Sigmoid colon (tissue), 6 donors: ENCODE measurements at regions not wholly inside any gene's neighbourhood (a gene's known extent, or its start where the extent isn't known, plus 50 kb on each side); places are given as distances from the start of the nearest gene placed in this dataset.

Experiments
- DNase-seq: peaks from one replicate; pipeline ENCODE4 v3.0.0-alpha.2; 2019
- H3K27ac ChIP-seq, 4 donors: fragments of 200-600 bp; sonication (generic); one replicate each; pipeline ENCODE4 v1.5.1; 2016 to 2019; ENCODE audit warnings: mild to moderate bottlenecking in 1 of 4
- H3K27me3 ChIP-seq, 3 donors: fragments of 200-600 bp; sonication (generic); one replicate each; pipeline ENCODE4 v1.5.1; 2019; ENCODE audit warnings: mild to moderate bottlenecking in 1 of 3
- H3K36me3 ChIP-seq, 4 donors: fragments of 200-600 bp; sonication (generic); one replicate each; pipeline ENCODE4 v1.5.1; 2016 to 2019
- H3K4me1 ChIP-seq, 4 donors: fragments of 200-600 bp; sonication (generic); one replicate each; pipeline ENCODE4 v1.5.1; 2017 to 2019
- H3K4me3 ChIP-seq, 4 donors: fragments of 200-600 bp; sonication (generic); one replicate each; pipeline ENCODE4 v1.5.1; 2017 to 2019; ENCODE audit warnings: mild to moderate bottlenecking in 2 of 4, moderate library complexity in 1 of 4
- H3K9me3 ChIP-seq, 4 donors: fragments of 200-600 bp in 3 of 4; sonication (generic) in 3 of 4; one replicate each; pipeline versions ENCODE4 v1.5.1 to v1.6.1; 2013 to 2019
- EP300 ChIP-seq, 4 donors: sonication (generic); formaldehyde crosslinking; IDR thresholded peaks; one replicate each; pipeline ENCODE4 v1.6.1; 2017; ENCODE audit warnings: antibody characterized with exemption in 4 of 4
- POLR2A ChIP-seq, 2 donors: fragments of 450-650 bp; IDR thresholded peaks; one replicate each; pipeline ENCODE4 v1.6.1; 2016; ENCODE audit warnings: antibody characterized with exemption in 2 of 2, mild to moderate bottlenecking in 2 of 2, moderate library complexity in 2 of 2
- POLR2AphosphoS5 ChIP-seq, 4 donors: sonication (generic); formaldehyde crosslinking; IDR thresholded peaks; one replicate each; pipeline ENCODE4 v1.6.1; 2017; ENCODE audit warnings: antibody characterized with exemption in 4 of 4
- WGBS, 2 donors: extraction: QIAGEN DNeasy Blood & Tissue Kit; methylation state at CpG; one replicate each; pipeline ENCODE4 v1.1.7; 2013; 5-methylcytosine and 5-hydroxymethylcytosine counted together
- intact Hi-C: fragments of 100-400 bp; cut with DNase I; formaldehyde crosslinking; loops from one replicate; pipeline ENCODE4 v1.15.1; 2023
- TF ChIP-seq, protein P1 (sequence below), 4 experiments: fragments of 450-650 bp in 3 of 4; fragments of 200-600 bp in 1 of 4; IDR thresholded peaks; one replicate each; pipeline ENCODE4 v1.5.1; 2016 to 2019; ENCODE audit warnings: antibody characterized with exemption in 4 of 4, mild to moderate bottlenecking in 3 of 4, moderate library complexity in 2 of 4
- donor health status: healthy with polysubstance abuse.
- donor health status: healthy.

DNA sequence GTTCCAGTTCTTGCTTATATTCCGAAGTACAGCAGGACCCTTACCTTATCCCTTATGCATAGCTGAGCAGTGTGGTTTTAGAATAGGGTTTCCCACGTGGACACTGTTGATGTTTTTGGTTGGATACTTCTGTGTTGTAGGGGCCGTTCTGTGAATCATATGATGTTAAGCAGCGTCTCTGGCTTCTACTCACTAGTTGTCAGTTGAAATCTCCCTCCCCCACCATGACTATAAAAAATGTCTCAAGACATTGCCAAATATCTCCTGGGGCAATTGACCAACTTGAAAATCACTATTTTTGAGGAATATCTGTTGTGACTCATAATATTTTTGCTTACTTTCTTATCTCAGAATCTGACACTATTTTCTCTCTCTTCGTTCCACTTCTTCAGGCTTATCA lies 713.7 kb downstream of the TSN start:
- TF ChIP-seq, protein P1, sequence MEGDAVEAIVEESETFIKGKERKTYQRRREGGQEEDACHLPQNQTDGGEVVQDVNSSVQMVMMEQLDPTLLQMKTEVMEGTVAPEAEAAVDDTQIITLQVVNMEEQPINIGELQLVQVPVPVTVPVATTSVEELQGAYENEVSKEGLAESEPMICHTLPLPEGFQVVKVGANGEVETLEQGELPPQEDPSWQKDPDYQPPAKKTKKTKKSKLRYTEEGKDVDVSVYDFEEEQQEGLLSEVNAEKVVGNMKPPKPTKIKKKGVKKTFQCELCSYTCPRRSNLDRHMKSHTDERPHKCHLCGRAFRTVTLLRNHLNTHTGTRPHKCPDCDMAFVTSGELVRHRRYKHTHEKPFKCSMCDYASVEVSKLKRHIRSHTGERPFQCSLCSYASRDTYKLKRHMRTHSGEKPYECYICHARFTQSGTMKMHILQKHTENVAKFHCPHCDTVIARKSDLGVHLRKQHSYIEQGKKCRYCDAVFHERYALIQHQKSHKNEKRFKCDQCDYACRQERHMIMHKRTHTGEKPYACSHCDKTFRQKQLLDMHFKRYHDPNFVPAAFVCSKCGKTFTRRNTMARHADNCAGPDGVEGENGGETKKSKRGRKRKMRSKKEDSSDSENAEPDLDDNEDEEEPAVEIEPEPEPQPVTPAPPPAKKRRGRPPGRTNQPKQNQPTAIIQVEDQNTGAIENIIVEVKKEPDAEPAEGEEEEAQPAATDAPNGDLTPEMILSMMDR (IDR thresholded peaks at IDR 0.05) = no peak
- TF ChIP-seq POLR2AphosphoS5 (IDR thresholded peaks at IDR 0.05) (no peak), POLR2A (IDR thresholded peaks at IDR 0.05) (no peak), EP300 (IDR thresholded peaks at IDR 0.05) (no peak)
- no peaks in the 10 kb centered on the region for H3K27me3 ChIP-seq
- 46 to 73% methylated on average over 5 of the region's 5 CpGs for WGBS, 2 donors
- H3K4me3 ChIP-seq = no peak overlapping the region
- intact Hi-C loops = no loop called here
- H3K9me3 ChIP-seq = no peaks in the 10 kb centered on the region
- no peaks in the 10 kb centered on the region for H3K4me1 ChIP-seq
- DNase-seq = no peak
- H3K36me3 ChIP-seq = no peaks in the 10 kb centered on the region
- no peak overlapping the region for H3K27ac ChIP-seq

DNA sequence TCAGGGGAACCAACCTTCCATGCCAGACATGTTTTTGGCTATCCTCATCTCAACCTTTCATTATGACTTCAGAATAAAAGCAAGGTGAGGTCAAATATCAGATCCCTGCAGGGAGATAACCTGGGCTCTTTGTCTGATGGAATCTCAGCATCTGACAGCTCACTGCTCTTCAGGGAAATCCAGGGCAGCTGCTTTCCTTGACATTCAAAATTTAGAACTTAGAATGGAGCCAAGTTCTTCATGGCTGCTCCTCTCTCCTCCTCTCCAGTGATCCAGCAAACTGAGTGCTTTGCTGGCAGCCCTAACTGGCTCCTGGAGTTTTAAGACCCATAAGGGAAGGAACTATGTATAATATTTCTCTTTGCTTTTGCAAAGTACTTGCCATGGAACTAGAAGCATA lies 716.3 kb downstream of the TSN start:
- intact Hi-C loops = no loop called here
- no peak for DNase-seq
- TF ChIP-seq POLR2A (IDR thresholded peaks at IDR 0.05) (no peak), POLR2AphosphoS5 (IDR thresholded peaks at IDR 0.05) (no peak), EP300 (IDR thresholded peaks at IDR 0.05) (no peak)
- TF ChIP-seq, protein P1 (IDR thresholded peaks at IDR 0.05) = no peak

DNA sequence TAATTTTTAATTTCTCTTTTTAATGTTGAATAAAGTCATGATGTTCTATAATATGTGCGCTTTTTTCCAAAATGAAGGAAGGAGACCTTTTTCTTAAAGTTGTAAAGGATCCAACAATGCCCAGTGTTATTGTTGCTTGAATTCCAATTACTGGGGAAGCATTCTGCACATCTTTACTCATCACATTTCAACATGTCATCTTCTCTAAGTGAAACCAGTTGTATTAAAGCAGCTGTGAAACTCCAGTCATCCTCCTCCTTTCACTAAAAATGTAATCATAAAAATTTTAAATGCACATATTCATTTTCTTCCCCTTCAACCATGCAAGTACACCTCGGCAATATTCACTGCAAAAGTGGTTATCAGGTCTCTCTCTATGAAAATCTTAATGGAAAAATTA lies 722.7 kb downstream of the TSN start:
- 88 to 92% methylated on average over 2 of the region's 2 CpGs for WGBS, 2 donors
- intact Hi-C loops = no loop called here
- Histone ChIP-seq H3K4me3 (no peak overlapping the region), H3K27me3 (no peaks in the 10 kb centered on the region), H3K36me3 (no peaks in the 10 kb centered on the region), H3K27ac (no peak overlapping the region), H3K4me1 (peaks cover 0 to 4% (median 0%) of the 10 kb centered on the region in 4 donors), H3K9me3 (no peaks in the 10 kb centered on the region)
- DNase-seq = no peak
- TF ChIP-seq EP300 (IDR thresholded peaks at IDR 0.05) = no peak
- no peak for TF ChIP-seq POLR2A (IDR thresholded peaks at IDR 0.05)
- no peak for TF ChIP-seq POLR2AphosphoS5 (IDR thresholded peaks at IDR 0.05)
- TF ChIP-seq, protein P1 (IDR thresholded peaks at IDR 0.05) = no peak

More for the DNA sequence above, 716.3 kb downstream of the TSN start:
- Histone ChIP-seq H3K27ac (no peak overlapping the region), H3K4me3 (no peak overlapping the region), H3K27me3 (no peaks in the 10 kb centered on the region), H3K4me1 (no peaks in the 10 kb centered on the region), H3K9me3 (no peaks in the 10 kb centered on the region), H3K36me3 (no peaks in the 10 kb centered on the region)

DNA sequence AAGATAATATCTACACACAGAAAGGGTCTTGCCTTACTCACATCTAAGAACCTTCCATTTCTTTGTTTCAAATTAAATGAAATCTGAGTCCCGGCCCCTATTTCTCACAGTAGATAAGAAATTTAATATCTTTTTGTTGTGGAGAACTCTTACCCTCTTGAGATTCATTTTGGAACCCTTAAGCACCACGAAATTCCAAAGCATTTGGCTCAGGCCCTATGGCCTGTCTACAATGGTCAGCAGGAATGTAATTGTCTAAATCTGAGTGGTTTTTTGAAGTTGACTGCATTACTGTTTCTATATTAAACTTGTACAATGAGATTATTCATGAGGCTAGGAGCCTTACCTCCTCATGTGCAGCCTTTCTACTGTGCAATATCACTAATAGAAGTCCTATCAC lies 723.3 kb downstream of the TSN start:
- Histone ChIP-seq H3K27ac (no peak overlapping the region), H3K4me1 (peaks cover 0 to 4% (median 0%) of the 10 kb centered on the region in 4 donors), H3K4me3 (no peak overlapping the region), H3K9me3 (no peaks in the 10 kb centered on the region), H3K27me3 (no peaks in the 10 kb centered on the region), H3K36me3 (no peaks in the 10 kb centered on the region)
- intact Hi-C loops = no loop called here
- TF ChIP-seq POLR2AphosphoS5 (IDR thresholded peaks at IDR 0.05) (no peak), EP300 (IDR thresholded peaks at IDR 0.05) (no peak), POLR2A (IDR thresholded peaks at IDR 0.05) (no peak)
- TF ChIP-seq, protein P1 (IDR thresholded peaks at IDR 0.05) = no peak
- no peak for DNase-seq
- 61 to 83% methylated on average over 2 of the region's 2 CpGs for WGBS, 2 donors

DNA sequence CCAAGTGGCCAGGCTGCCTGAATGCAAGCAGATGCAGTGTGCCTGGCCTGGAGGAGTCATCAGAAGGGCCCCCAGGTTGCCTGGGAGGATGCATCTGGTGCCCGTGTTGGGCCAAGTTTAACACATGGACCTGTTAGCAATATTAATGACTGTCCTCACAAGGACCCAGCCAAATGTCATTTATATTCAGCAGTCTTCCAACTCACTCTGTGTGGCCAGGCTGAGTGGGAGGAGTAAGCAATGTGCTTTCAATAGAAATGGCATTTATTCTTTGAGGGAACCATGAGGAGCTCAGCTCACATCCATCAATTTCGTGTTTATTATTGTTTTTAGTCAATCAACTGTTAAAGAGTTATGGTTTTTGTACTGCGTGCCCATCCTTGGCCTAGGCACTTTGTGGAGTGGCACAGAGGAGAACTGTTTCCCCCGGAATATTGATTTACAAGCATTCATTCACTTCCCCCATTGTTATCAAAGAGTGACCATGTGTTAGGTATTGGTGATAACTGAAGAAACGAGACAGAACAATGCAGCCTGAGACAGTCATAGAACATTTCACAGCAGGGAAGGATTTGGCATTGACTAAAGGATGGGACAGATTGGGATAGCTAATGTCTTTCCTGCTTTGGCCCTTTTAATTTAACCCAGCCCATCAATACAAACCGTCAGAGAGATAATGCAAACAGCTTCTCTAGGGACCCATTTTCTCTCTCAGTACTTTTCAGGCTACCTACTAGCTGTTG lies 725.2 kb downstream of the TSN start:
- TF ChIP-seq EP300 (IDR thresholded peaks at IDR 0.05) (no peak), POLR2A (IDR thresholded peaks at IDR 0.05) (no peak), POLR2AphosphoS5 (IDR thresholded peaks at IDR 0.05) (no peak)
- TF ChIP-seq, protein P1 (IDR thresholded peaks at IDR 0.05) = no peak
- Histone ChIP-seq H3K36me3 (no peaks in the 10 kb centered on the region), H3K4me3 (no peak overlapping the region), H3K4me1 (peaks cover 0 to 4% (median 0%) of the 10 kb centered on the region in 4 donors), H3K9me3 (no peaks in the 10 kb centered on the region), H3K27me3 (no peaks in the 10 kb centered on the region), H3K27ac (no peak overlapping the region)
- DNase-seq = no peak
- intact Hi-C loops = no loop called here
- WGBS, 2 donors = 94% methylated on average over 6 of the region's 6 CpGs
